NAMALWA (cell line): ENCODE measurements at regions not wholly inside any gene's neighbourhood (a gene's known extent, or its start where the extent isn't known, plus 50 kb on each side); places are given as distances from the start of the nearest gene placed in this dataset.
"Not testable (repeated sequence)": the region's sequence is repeated elsewhere in the genome, so short reads cannot be mapped to it uniquely, and the experiment has no call there.

Experiments used
- DNase-seq: peaks from one replicate; pipeline ENCODE4 v3.0.0-alpha.2; 2015; ENCODE audit warnings: low spot score

DNA sequence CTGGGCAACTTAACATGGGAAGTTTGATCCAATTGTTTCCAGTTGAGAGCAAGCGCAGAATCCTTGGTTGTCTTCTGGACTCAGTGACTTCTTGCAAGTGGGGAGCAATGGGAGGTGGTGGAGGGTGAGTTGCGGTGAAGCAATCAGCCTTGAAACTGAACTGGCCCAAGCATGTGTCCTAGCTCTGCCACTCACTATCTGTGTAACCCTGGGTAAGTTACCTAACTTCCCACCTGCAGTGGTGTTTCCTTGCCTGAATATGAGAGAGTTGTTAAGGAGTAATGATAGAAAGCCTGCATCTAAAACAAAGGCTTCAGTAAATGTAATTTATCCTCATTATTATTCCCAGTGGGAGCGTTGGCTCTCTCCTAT is 132.5 kb upstream of the NFIA start:
- no peak for DNase-seq

DNA sequence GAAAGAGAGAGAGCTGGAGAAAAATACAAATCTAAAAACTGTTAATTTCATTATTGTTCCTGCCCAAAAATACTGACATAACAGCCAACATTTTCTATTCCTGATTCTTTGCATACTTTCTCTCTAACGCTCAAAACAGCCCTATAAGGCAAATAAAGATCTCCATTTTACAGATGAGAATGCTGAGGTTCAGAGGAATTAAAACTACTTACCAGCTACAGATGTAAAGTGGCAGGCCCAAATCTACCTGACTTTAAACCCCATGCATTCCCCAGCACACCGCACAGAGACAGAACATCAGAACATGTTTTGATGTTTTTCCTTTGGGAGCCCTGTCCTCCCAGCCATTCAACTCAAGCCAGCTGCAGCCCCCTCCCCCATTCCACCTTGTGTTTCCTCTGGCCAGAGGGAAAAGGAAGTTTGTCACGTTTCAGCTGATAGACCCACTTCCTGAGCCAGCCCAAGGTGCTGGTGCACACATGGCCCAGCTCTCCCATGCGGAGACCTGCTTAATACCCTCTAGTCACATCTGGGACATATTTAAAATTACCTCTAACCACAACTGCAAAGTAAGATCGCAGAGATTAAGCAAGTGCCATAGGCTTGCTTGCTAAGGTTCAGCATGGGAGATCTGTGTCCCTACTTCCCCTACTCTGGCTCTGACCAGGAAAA is 133.1 kb upstream of the NFIA start:
- DNase-seq = peak; percentile 16

GRCh38 chr1:60948486-60948885 is 133.9 kb upstream of the NFIA start:
- DNase-seq = no peak

- no peak for DNase-seq
Observed at GRCh38 chr1:60947367-60947766, 135.0 kb upstream of the NFIA start.

- no peak for DNase-seq
Observed at GRCh38 chr1:60942896-60943638, 139.3 kb upstream of the NFIA start.

DNA sequence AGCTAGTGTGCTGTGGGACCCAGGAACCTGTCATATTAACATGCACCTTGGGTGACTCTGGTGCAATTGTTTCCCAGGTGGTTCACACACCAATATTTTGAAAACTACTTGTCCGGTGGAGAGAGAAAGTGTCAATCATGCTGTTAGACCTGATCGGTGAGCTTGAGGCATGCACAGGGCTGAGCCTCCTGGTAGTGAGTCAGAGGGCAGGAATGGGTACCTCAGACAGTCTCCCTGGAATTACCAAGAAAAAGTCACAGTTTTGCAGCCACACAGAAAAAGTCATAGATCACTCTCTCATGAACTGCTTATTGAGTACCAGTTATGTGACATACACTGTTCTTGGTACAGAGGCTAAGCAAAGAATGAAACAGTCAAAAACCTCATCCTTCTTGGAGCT is 140.1 kb upstream of the NFIA start:
- no peak for DNase-seq

DNA sequence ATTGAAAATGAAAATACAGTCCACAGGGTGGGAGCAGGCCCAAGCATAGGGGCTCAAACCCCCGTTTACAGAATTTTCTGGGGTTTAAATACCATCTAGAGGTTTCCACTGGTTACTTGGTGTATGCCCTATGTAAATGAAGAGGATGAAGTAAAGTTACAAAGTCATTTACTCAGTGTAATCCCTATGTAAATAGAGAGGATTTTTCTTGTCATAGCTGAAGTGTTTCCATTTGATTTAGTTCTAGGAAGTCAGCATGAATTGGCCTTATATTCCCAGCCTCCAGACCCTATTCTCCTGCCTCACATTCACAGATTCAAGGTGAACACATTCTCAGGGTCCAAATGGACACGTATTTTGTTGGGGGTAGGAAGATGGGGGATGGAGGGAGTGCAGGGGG is 141.7 kb upstream of the NFIA start:
- not testable (repeated sequence) for DNase-seq

- no peak for DNase-seq
Observed at GRCh38 chr1:60937720-60938119, 144.6 kb upstream of the NFIA start.

- DNase-seq = no peak
Observed at GRCh38 chr1:60936591-60937342, 145.6 kb upstream of the NFIA start.

DNA sequence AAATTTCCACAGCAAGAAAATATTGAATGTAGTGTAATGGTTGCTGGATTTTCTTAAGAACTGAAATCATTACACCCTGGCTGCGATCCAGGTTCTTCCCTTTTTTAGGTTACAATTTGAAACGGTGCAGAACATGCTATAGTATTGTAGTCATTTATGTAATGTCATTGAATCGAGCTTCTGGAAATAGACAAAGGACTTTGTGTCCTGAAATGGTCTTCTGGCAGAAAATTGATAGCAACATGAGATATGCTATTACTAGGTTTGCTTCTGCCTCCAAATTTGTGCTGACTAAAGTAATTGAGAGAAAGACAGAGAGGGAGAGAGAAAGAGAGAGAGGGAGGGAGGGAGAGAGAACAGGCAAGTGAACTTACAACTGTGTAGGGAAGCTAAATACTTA is 146.2 kb upstream of the NFIA start:
- no peak for DNase-seq

- DNase-seq = no peak
Observed at GRCh38 chr1:60935599-60936110, 146.7 kb upstream of the NFIA start.

DNA sequence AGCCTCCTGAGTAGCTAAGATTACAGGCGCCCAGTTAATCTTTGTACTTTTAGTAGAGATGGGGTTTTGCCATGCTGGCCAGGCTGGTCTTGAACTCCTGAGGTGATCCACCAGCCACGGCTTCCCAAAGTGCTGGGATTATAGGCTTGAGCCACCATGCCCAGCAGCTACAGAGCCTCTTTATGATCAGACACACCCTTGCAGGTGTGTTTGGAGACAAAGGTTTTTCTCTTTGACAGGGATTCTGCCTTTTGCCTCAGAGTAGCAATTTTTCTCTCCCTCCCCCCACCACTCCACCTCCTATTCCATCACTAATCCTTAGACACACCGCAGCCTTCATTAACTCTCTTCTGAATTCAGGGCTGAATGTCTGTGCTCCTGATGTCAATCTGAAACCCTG is 152.2 kb upstream of the NFIA start:
- DNase-seq = no peak

DNA sequence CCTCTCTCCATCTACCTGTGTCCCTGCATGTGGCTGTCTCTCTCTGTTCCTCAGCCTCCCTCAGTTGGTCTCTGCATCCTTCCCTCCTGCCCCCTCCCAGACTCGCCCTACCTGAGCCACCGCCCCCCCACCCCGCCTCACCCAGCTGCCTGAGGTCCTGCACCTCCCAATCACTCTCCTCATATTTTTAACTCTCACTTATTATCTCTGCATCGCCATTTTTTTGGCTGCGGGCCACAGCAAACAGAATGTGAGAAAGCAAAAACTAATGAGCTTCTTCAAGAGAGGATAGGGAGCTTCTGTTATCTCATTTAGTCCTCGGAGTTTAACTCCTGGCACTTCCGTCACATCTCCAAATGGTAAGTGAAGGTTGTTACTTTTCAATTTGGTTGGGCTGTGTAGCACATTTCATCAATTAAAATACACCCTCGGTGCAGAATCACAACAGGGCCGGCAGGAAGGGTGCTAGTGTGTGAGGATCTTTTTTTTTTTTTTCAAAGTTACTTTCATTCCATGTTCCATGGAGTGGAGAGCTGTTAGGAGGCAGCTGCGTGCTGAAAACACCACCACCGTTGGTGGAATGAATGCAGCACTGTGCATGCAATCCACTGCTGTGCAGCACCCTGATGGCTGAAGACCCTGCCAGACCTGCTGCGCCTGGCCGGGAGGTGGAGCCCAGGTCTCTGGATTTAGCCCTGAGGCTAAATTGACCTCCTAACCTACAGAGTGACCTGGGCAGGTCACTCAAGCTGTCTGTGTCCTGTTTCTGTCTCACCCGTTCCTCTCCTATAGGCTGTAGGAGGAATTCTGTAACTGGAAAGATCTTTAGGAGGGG is 157.2 kb upstream of the NFIA start:
- no peak for DNase-seq

DNA sequence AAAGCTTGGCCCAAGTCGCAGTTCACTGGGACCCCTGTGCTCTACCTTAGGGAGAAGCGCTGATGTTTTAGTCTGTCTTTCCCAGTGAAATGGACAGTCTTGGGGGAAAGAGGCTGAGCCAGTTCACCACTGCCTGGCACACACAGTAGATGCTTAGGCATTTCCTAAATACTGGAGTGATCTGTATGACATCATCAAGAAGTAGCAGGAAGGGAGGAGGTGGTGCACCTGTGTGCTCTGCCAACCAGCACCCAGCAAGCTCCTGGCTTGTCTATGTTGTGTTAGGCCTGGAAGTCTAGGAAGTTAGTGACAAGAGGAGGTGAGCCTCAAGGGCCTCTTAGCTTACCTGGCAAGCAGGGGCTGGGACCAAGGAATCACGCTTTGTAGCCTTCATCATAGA is 158.2 kb upstream of the NFIA start:
- no peak for DNase-seq

- no peak for DNase-seq
Observed at GRCh38 chr1:60923389-60924087, 158.8 kb upstream of the NFIA start.

- no peak for DNase-seq
Observed at GRCh38 chr1:60922304-60922703, 160.1 kb upstream of the NFIA start.

GRCh38 chr1:60921175-60921574 is 161.2 kb upstream of the NFIA start:
- DNase-seq = no peak

DNA sequence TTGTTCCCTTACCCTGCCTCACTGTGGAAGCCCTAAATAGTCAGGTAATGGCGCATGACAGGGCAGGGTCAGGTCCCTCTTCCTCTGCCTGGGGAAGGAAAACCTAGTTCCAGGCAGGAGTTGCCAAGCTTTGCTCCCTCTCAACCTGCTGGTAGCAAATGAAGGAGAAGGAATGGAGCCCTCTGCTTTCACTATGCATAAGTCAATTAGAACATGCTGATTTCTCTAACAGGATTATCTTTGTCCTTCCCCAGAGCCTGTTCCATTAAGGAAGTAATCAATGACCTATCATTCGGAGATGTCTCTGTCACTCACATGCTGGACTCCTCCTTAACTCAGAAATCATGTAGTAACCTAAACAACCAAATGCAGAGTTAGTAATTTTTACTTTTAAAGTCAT is 161.8 kb upstream of the NFIA start:
- DNase-seq = no peak

- DNase-seq = no peak
Observed at GRCh38 chr1:60918867-60919266, 163.5 kb upstream of the NFIA start.

- no peak for DNase-seq
Observed at GRCh38 chr1:60916906-60917305, 165.5 kb upstream of the NFIA start.

GRCh38 chr1:60916199-60916598 is 166.2 kb upstream of the NFIA start:
- no peak for DNase-seq

- no peak for DNase-seq
Observed at GRCh38 chr1:60915441-60915840, 166.9 kb upstream of the NFIA start.
